ENCODE measurements at regions not wholly inside any gene's neighbourhood (a gene's known extent, or its start where the extent isn't known, plus 50 kb on each side); places are given as distances from the start of the nearest gene placed in this dataset.

DNA sequence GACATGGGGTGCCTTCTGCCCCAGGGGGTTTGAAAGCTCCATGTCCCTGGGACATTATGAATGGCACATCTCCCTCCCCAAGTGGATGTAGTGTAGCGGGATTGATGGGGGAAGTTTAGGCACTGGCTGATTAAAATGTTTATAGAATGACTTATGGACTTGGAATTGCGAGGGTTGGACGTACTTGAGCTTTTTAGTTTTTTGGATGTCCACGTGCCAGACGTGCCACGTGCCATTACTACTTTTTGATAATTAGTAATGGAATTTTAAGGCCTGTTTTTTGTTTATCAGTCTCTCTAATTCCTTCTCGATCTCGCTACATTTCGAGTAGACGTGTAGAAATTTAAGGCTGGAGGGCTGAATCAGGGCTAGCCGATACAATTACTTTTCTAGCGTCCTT is 162.8 kb downstream of the TBXT start:
- TF ChIP-seq, protein P1, sequence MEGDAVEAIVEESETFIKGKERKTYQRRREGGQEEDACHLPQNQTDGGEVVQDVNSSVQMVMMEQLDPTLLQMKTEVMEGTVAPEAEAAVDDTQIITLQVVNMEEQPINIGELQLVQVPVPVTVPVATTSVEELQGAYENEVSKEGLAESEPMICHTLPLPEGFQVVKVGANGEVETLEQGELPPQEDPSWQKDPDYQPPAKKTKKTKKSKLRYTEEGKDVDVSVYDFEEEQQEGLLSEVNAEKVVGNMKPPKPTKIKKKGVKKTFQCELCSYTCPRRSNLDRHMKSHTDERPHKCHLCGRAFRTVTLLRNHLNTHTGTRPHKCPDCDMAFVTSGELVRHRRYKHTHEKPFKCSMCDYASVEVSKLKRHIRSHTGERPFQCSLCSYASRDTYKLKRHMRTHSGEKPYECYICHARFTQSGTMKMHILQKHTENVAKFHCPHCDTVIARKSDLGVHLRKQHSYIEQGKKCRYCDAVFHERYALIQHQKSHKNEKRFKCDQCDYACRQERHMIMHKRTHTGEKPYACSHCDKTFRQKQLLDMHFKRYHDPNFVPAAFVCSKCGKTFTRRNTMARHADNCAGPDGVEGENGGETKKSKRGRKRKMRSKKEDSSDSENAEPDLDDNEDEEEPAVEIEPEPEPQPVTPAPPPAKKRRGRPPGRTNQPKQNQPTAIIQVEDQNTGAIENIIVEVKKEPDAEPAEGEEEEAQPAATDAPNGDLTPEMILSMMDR (IDR thresholded peaks at IDR 0.05) = no peak
- DNase-seq = no peak
- Mint-ChIP-seq H3K27ac (no peak overlapping the region), H3K4me1 (peaks cover 69% of the 10 kb centered on the region), H3K4me3 (peak overlapping the region; percentile 50), H3K36me3 (ENCODE audit: low read depth) (no peaks in the 10 kb centered on the region), H3K9me3 (peaks cover 7% of the 10 kb centered on the region), H3K27me3 (ENCODE audit: low read depth, poor library complexity) (peaks cover 73% of the 10 kb centered on the region)

DNA sequence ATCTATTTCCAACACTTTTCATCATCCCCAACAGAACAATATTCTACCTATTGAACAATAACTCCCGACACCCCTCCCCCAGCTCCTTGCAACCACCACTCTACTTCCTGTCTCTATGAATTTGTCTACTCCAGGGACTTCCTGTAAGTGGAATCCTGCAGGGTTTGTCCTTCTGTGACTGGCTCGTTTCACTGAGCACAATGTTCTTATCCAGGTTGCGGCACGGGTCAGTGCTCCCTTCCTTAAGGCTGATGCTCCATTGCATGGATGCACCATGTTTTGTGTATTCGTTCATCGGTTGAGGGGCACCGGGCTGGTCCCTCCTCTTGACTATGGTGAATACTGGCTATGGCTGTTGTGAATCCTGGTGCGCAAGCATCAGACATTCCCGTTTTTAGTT is 163.2 kb downstream of the TBXT start:
- Mint-ChIP-seq H3K4me1 (peaks cover 65% of the 10 kb centered on the region), H3K27ac (no peak overlapping the region), H3K36me3 (ENCODE audit: low read depth) (no peaks in the 10 kb centered on the region), H3K4me3 (no peak overlapping the region), H3K27me3 (ENCODE audit: low read depth, poor library complexity) (peaks cover 73% of the 10 kb centered on the region), H3K9me3 (peaks cover 7% of the 10 kb centered on the region)
- TF ChIP-seq, protein P1 (IDR thresholded peaks at IDR 0.05) = no peak
- no peak for DNase-seq

DNA sequence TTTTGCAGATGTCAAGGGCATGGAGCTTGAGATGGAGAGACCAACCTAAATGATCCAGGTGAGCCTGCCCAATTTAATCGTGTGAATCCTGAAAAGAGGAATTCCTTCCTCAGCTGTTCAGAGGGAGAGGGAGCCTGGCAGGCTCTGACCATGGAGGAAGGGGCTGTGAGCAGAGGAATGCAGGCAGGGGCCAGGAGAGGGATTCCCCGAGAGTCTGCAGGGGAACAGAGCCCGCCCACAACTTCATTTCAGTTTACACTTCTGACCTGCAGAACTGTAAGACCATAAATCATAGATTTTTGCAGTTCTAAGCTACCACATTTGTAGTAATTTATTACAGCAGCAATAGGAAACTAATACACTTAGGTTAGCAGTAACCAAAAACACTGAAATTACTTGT is 164.1 kb downstream of the TBXT start:
- H3K9me3 Mint-ChIP-seq = peaks cover 7% of the 10 kb centered on the region
- peaks cover 73% of the 10 kb centered on the region for H3K27me3 Mint-ChIP-seq (ENCODE audit: low read depth, poor library complexity)
- no peak for DNase-seq
- peak overlapping the region; percentile 24 for H3K4me3 Mint-ChIP-seq
- H3K4me1 Mint-ChIP-seq = peaks cover 56% of the 10 kb centered on the region
- TF ChIP-seq, protein P1 (IDR thresholded peaks at IDR 0.05) = no peak
- no peaks in the 10 kb centered on the region for H3K36me3 Mint-ChIP-seq (ENCODE audit: low read depth)
- H3K27ac Mint-ChIP-seq = no peak overlapping the region

DNA sequence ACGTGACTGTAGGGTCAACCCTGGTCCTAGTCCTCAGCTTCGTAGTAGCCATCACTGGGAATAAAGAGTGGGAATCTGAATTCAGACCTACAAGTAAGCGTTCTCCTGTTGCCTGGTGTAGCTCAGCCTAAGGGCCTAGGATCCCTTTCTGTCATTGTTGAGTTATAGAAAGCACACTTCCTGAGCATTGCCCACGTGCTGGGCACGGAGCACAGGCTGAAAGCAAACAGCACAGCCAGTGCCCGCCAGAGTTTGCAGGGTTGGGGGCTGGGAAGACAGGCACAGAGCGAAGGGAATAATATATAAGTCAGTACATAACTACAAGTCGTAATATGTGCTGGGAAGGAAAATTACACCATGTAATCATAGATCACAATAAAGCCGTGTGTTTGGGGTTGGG is 166.3 kb downstream of the TBXT start:
- TF ChIP-seq, protein P1 (IDR thresholded peaks at IDR 0.05) = no peak
- no peak for DNase-seq
- H3K4me1 Mint-ChIP-seq = peaks cover 38% of the 10 kb centered on the region
- peaks cover 7% of the 10 kb centered on the region for H3K9me3 Mint-ChIP-seq
- peaks cover 60% of the 10 kb centered on the region for H3K27me3 Mint-ChIP-seq (ENCODE audit: low read depth, poor library complexity)
- no peaks in the 10 kb centered on the region for H3K36me3 Mint-ChIP-seq (ENCODE audit: low read depth)
- no peak overlapping the region for H3K4me3 Mint-ChIP-seq
- no peak overlapping the region for H3K27ac Mint-ChIP-seq

DNA sequence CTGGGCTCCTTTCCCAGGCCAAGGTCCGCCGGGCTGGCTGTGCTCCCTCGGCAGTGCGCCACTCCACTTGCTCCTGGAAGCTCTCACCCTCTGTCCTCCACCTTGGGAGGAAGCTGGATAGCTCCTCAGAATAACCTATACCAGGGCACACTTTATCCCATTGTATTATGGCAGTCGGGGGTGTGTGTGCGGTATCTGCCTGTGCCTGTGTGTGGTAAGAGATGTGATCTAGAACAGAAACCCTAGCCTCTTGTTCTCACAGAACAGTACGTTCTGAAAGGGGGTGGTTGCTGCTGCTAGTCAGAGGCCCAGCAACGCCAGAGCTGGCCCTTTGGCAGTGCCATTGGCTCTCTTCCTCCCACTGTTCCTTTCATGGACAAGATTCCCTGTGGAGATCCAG is 168.4 kb downstream of the TBXT start:
- Mint-ChIP-seq H3K4me1 (peaks cover 26% of the 10 kb centered on the region), H3K27me3 (ENCODE audit: low read depth, poor library complexity) (peaks cover 67% of the 10 kb centered on the region), H3K4me3 (no peak overlapping the region), H3K27ac (no peak overlapping the region), H3K9me3 (peaks cover 7% of the 10 kb centered on the region), H3K36me3 (ENCODE audit: low read depth) (no peaks in the 10 kb centered on the region)
- TF ChIP-seq, protein P1 (IDR thresholded peaks at IDR 0.05) = no peak
- no peak for DNase-seq

DNA sequence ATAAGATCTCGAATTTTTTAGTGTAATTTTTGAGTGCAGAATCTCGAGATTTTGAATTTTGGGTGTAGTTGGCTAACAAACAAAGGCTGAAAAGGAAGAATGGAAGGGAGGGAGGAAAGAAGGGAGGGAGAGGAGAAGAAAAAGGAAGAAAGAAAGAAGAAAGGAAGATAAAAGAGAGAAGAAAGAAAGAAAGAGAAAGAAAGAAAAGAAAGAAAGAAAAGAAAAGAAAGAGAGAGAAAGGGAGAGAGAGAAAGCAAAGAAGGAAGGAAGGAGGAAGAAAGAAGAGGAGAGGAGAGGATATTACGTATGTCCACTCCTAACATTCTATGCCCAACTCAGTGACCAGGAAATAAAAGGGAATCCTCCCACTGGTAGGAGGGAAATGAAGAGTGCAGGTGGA is 169.6 kb downstream of the TBXT start:
- Mint-ChIP-seq H3K4me1 (peaks cover 14% of the 10 kb centered on the region), H3K9me3 (no peaks in the 10 kb centered on the region), H3K4me3 (no peak overlapping the region), H3K27me3 (ENCODE audit: low read depth, poor library complexity) (peaks cover 70% of the 10 kb centered on the region), H3K27ac (no peak overlapping the region), H3K36me3 (ENCODE audit: low read depth) (no peaks in the 10 kb centered on the region)
- no peak for DNase-seq
- TF ChIP-seq, protein P1 (IDR thresholded peaks at IDR 0.05) = no peak
